ENCODE measurements at regions not wholly inside any gene's neighbourhood (a gene's known extent, or its start where the extent isn't known, plus 50 kb on each side); places are given as distances from the start of the nearest gene placed in this dataset.

DNA sequence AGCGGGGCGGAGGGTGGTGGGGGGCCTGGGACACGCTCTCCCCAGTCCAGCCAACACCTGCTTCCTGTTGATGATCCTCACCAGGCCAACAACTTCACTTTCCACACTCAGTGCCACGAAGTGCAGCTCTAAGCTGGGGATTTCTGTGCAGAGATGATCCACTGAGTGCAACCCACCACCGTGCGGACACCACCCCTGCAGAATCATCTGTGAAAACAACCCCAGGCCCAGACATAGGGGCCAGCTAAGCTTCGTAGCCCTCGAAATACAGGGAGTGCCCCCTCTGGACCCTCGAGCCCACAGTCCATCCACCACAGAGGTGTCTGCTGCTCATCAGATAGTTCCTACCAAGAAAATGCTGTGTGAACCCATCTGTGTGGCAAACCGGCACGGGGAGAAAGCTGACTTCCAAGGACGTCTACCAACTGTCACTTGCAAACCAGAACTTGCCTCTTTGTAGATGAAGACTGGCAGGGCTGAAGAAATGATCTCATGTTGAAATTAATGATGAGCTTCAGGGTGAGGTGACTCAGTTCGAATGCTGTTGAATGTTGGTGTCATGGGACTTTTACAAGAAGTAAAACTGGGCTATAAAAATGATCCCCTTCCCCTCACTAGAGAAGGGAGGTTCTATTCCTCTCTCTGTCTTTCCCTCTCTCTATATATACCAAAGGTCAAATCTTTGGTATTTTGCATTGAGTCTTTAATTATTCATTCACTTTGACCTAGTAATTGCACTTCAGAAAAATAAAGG lies 73.4 kb downstream of the MYEOV start:
- no peaks in the 10 kb centered on the region for H3K27me3 Mint-ChIP-seq (ENCODE audit: insufficient read depth, unreplicated experiment)
- H3K27me3 ChIP-seq (replicated peaks; ENCODE audit: control insufficient read depth, insufficient read depth, low read length) = no peaks in the 10 kb centered on the region
- DNase-seq = no peak
- TF ChIP-seq, protein P1, sequence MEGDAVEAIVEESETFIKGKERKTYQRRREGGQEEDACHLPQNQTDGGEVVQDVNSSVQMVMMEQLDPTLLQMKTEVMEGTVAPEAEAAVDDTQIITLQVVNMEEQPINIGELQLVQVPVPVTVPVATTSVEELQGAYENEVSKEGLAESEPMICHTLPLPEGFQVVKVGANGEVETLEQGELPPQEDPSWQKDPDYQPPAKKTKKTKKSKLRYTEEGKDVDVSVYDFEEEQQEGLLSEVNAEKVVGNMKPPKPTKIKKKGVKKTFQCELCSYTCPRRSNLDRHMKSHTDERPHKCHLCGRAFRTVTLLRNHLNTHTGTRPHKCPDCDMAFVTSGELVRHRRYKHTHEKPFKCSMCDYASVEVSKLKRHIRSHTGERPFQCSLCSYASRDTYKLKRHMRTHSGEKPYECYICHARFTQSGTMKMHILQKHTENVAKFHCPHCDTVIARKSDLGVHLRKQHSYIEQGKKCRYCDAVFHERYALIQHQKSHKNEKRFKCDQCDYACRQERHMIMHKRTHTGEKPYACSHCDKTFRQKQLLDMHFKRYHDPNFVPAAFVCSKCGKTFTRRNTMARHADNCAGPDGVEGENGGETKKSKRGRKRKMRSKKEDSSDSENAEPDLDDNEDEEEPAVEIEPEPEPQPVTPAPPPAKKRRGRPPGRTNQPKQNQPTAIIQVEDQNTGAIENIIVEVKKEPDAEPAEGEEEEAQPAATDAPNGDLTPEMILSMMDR (IDR thresholded peaks at IDR 0.05; ENCODE audit: insufficient read depth in 1 of 2, low read depth in 1 of 2, low read length in 1 of 2, severe bottlenecking in 1 of 2, unreplicated experiment in 1 of 2) = no peak
- no peaks in the 10 kb centered on the region for H3K36me3 Mint-ChIP-seq (ENCODE audit: insufficient read depth, unreplicated experiment)
- intact Hi-C loops (cut with micrococcal nuclease; ENCODE audit: unreplicated experiment) = no loop called here
- H3K4me1 Mint-ChIP-seq (ENCODE audit: low read depth, unreplicated experiment) = no peaks in the 10 kb centered on the region
- POLR2A ChIA-PET = no interaction called here
- CTCF ChIA-PET = interaction anchor here (1.4 kb wide), 1 partner anchor 236 kb away, joined by 3 read pairs; no protein-coding TSS in a partner anchor
- H3K36me3 ChIP-seq (ENCODE audit: control insufficient read depth, insufficient read depth, low read length) = no peaks in the 10 kb centered on the region
- no peak overlapping the region for H3K4me3 ChIP-seq (ENCODE audit: low read depth, low read length)
- peaks cover 16% of the 10 kb centered on the region for H3K9me3 Mint-ChIP-seq (ENCODE audit: unreplicated experiment)
- H3K27ac Mint-ChIP-seq (ENCODE audit: unreplicated experiment) = no peak overlapping the region
- peaks cover 8% of the 10 kb centered on the region for H3K9me3 ChIP-seq
- no peak overlapping the region for H3K4me3 Mint-ChIP-seq (ENCODE audit: unreplicated experiment)
- no TSS peak for BruUV-seq (replicated peaks)
- H3K4me1 ChIP-seq = no peaks in the 10 kb centered on the region

DNA sequence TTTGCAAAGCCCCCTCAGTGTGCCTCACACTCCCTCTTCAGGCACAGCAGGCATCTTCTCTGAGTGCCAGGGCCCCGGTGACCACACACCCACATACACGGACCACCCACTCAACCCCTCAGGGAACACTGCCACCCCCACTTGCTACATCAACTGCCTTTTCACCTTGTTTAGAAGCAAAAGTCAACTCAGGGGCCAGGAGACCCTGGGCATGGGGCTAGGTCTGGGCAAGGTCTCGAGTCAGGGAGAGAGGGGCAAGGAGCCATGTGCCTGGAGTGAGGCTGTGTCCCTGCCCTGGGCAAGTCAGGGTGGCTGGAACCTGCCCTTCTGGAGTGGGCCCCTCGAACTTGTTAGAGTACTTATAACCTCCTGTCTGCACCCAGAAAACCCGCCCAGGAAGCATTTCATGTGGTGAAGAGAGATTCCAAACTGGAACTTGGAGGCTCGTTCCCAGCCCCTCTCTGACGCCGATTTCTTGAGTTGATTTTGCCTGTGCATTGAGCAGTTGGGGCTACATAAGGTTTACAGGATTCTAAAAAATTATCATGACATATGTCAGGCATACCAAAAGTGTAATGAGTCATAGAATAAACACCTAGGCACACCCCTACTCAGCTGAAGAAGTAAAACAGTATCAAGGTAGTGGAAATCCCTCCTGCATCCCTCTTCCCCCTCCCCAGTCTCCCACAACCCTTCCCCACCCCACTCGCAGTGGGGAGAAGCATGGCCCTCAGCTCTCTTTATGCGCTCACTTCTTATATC lies 74.3 kb downstream of the MYEOV start:
- Histone ChIP-seq H3K36me3 (ENCODE audit: control insufficient read depth, insufficient read depth, low read length) (no peaks in the 10 kb centered on the region), H3K4me3 (ENCODE audit: low read depth, low read length) (no peak overlapping the region), H3K27me3 (replicated peaks; ENCODE audit: control insufficient read depth, insufficient read depth, low read length) (no peaks in the 10 kb centered on the region), H3K4me1 (no peaks in the 10 kb centered on the region), H3K9me3 (peaks cover 8% of the 10 kb centered on the region)
- intact Hi-C loops (cut with micrococcal nuclease; ENCODE audit: unreplicated experiment) = no loop called here
- Mint-ChIP-seq H3K27ac (ENCODE audit: unreplicated experiment) (no peak overlapping the region), H3K4me1 (ENCODE audit: low read depth, unreplicated experiment) (no peaks in the 10 kb centered on the region), H3K27me3 (ENCODE audit: insufficient read depth, unreplicated experiment) (no peaks in the 10 kb centered on the region), H3K36me3 (ENCODE audit: insufficient read depth, unreplicated experiment) (no peaks in the 10 kb centered on the region), H3K4me3 (ENCODE audit: unreplicated experiment) (no peak overlapping the region), H3K9me3 (ENCODE audit: unreplicated experiment) (peaks cover 16% of the 10 kb centered on the region)
- BruUV-seq (replicated peaks) = no TSS peak
- TF ChIP-seq, protein P1 (IDR thresholded peaks at IDR 0.05; ENCODE audit: insufficient read depth in 1 of 2, low read depth in 1 of 2, low read length in 1 of 2, severe bottlenecking in 1 of 2, unreplicated experiment in 1 of 2) = no peak
- peak in 1 of 2 experiments; percentile 33 for DNase-seq
- ChIA-PET CTCF (no interaction called here), POLR2A (no interaction called here)

DNA sequence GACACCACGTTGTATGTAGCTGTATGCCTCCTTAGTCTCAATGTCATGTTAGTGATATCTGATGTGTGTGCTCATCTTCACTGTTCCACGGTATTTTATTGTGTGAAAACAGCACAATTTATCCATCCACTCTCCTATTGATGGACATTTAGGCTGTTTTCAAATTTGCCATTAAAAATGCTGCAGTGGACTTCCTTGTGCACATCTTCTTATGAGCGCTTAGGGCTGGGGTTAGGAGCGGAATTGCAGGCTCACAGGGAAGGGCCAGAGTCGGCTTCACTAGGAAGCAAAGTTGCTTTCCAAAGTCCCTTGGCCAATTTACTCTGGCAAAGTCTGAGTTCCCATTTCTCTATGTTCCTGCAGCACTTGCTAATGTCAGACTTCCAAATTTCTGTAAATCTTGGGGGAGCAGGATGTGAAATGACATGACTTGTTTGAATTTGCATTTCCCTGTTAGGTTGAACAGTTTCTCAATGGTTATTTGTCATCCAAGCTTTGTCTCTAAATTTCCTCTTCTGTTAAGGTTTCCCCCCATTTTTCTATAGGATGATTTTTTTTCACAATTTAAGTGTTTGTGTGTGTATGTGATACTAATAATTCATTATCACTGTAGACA lies 75.4 kb downstream of the MYEOV start:
- H3K27ac Mint-ChIP-seq (ENCODE audit: unreplicated experiment) = no peak overlapping the region
- ChIA-PET POLR2A (no interaction called here), CTCF (no interaction called here)
- TF ChIP-seq, protein P1 (IDR thresholded peaks at IDR 0.05; ENCODE audit: insufficient read depth in 1 of 2, low read depth in 1 of 2, low read length in 1 of 2, severe bottlenecking in 1 of 2, unreplicated experiment in 1 of 2) = no peak
- H3K9me3 Mint-ChIP-seq (ENCODE audit: unreplicated experiment) = peaks cover 16% of the 10 kb centered on the region
- BruUV-seq (replicated peaks) = no TSS peak
- Histone ChIP-seq H3K9me3 (peaks cover 8% of the 10 kb centered on the region), H3K4me3 (ENCODE audit: low read depth, low read length) (no peak overlapping the region), H3K27me3 (replicated peaks; ENCODE audit: control insufficient read depth, insufficient read depth, low read length) (no peaks in the 10 kb centered on the region), H3K4me1 (no peaks in the 10 kb centered on the region), H3K36me3 (ENCODE audit: control insufficient read depth, insufficient read depth, low read length) (no peaks in the 10 kb centered on the region)
- H3K27me3 Mint-ChIP-seq (ENCODE audit: insufficient read depth, unreplicated experiment) = no peaks in the 10 kb centered on the region
- DNase-seq = no peak
- H3K36me3 Mint-ChIP-seq (ENCODE audit: insufficient read depth, unreplicated experiment) = no peaks in the 10 kb centered on the region
- intact Hi-C loops (cut with micrococcal nuclease; ENCODE audit: unreplicated experiment) = no loop called here
- H3K4me1 Mint-ChIP-seq (ENCODE audit: low read depth, unreplicated experiment) = no peaks in the 10 kb centered on the region
- H3K4me3 Mint-ChIP-seq (ENCODE audit: unreplicated experiment) = no peak overlapping the region

Measured in Caco-2 (cell line).